Right lobe of liver (tissue), 4 donors: ENCODE measurements at regions not wholly inside any gene's neighbourhood (a gene's known extent, or its start where the extent isn't known, plus 50 kb on each side); places are given as distances from the start of the nearest gene placed in this dataset.

Experiments
- CTCF ChIP-seq, 4 donors: fragments of 200-600 bp in 3 of 4; fragments of 450-650 bp in 1 of 4; IDR thresholded peaks; one replicate each; pipeline versions ENCODE4 v1.5.1 to v1.8.0; 2016 to 2022; ENCODE audit warnings: antibody characterized with exemption in 4 of 4, mild to moderate bottlenecking in 2 of 4
- POLR2A ChIP-seq: fragments of 450-650 bp; IDR thresholded peaks from one replicate; pipeline ENCODE4 v1.6.1; 2017; ENCODE audit warnings: antibody characterized with exemption, mild to moderate bottlenecking
- donor health status: DM: no; HTN: no; CAD: no.
- donor health status: DM: no; HTN: no; CAD: no.
- donor health status: DM: no; HTN: yes; CAD: no.

- no peak for TF ChIP-seq CTCF (IDR thresholded peaks at IDR 0.05)
- no peak for TF ChIP-seq POLR2A
Observed at GRCh38 chr12:58537278-58537677, 383.0 kb downstream of the LRIG3 start.
